ENCODE measurements at regions not wholly inside any gene's neighbourhood (a gene's known extent, or its start where the extent isn't known, plus 50 kb on each side); places are given as distances from the start of the nearest gene placed in this dataset.
"Not testable (repeated sequence)": the region's sequence is repeated elsewhere in the genome, so short reads cannot be mapped to it uniquely, and the experiment has no call there.

GRCh38 chr7:133132906-133133305 lies 51.0 kb upstream of the CHCHD3 start:
- no peak for DNase-seq

- no peak for DNase-seq
These were observed 52.9 kb upstream of the CHCHD3 start for GRCh38 chr7:133134810-133135209.

DNA sequence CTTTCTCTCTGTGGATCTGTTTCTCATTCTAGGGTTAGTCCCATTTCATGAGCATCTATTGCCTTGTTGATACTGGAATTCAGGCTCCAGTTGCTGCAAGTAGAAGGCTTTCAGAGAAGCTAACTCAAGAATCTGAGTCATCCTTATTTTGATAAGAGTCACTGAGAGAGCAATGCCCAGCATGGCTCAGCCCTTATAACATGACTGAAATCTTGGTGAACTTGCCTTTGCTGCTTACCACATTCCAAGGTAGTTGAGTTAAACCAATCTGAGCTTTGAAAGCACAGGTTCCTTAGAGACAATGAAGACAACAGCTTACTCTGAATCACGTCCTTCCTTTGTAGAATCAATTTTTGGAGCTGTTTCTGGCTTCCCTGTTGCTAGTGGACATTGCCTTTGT lies 53.6 kb upstream of the CHCHD3 start:
- no peak for DNase-seq

DNA sequence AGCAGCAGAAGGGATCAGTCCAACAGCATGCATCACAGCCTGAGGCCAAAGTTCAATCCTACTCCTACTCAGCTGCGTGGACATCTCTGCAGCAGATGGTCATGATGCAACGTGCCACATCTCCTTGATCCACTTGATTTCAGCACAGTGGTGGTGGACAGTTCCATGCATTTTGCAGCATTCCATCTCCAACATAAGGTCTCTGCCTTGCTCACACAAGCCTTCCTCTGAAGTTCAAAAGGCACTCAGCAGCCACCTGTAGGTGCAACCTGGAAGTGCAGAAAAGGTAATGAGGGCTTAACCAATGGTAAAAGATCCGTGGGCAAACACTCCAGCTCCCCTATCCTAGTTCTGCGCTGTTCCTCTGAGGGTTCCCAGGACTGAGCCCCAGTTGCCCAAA lies 57.5 kb upstream of the CHCHD3 start:
- DNase-seq: no peak

DNA sequence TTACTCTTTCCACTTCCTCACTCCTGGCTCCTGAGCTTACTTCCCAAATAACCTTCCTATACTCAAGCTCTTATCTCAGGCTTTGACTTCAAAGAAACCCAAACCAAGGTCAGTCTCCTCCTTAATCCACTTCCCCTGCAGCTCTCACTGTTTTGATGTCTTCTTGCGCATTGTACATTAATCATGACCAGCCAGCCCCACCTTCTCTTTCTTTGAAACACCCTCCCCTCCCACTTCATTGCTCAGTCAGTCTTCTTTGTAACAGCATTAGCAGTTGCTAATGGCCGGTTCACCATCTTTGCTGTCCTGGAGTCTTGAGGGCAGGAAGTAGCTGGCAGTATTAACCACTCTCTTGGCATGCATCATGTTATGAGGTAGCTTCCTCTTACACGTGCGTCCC lies 57.9 kb upstream of the CHCHD3 start:
- no peak for DNase-seq

GRCh38 chr7:133140994-133141595 lies 59.2 kb upstream of the CHCHD3 start:
- DNase-seq: no peak

GRCh38 chr7:133150760-133151159 lies 68.9 kb upstream of the CHCHD3 start:
- DNase-seq: no peak

DNA sequence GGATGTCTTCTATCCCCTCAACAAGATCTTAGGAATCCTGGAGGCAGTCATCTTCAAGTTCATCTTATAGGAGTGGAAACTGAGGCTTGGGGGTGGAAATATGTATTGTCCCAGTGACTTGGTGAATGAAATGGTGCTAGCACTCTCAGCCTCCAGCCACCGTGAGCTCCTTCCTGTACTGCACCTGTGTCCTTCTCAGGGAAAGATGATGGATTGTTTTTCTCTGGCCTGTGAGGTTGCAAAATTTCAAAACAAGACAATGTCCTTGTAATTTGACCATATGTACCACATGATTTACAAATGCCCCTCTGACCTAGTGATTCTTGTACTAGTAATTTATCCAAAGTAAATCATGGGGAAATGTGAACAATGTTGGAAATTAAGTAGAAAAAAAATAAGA lies 71.0 kb upstream of the CHCHD3 start:
- no peak for DNase-seq

- peak; percentile 56 for DNase-seq
These were observed 73.3 kb upstream of the CHCHD3 start for GRCh38 chr7:133155146-133155545.

DNA sequence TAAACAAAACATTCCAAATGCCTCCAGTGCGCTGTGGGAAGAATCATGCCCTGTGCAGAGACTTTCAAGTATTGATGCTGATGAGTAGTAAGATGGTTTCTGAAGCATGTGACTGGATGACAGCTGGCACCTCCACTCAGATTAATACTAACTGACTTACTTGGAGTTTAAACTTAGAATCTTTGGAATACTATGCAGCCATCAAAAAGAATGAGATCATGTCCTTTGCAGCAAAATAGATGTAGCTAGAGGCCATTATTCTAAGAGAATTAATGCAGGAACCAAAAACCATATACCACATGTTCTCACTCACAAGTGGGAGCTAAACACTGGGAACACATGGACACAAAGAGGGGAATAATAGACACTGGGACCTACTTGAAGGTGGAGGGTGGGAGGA lies 73.8 kb upstream of the CHCHD3 start:
- no peak for DNase-seq

- DNase-seq: no peak
These were observed 75.2 kb upstream of the CHCHD3 start for GRCh38 chr7:133157045-133157444.

DNA sequence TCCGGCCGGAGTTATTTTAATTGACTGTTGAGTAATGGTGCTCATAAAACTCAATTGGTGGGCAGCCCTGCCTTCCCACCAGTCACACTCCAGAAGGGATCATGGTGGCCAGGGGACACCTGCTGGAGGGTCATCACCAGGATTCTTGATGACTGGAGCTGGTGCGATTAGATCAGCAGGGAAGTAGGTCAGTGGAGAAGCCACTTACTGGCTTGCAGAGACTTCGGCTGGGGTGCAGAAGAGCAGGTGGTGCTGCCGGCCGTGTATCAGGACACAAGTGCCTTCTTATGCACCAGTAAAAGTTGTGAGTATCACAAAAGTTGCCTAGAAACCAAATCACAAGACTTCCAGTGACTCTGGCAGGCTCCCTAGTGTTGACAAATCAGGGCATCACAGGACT lies 82.6 kb upstream of the CHCHD3 start:
- DNase-seq: no peak

DNA sequence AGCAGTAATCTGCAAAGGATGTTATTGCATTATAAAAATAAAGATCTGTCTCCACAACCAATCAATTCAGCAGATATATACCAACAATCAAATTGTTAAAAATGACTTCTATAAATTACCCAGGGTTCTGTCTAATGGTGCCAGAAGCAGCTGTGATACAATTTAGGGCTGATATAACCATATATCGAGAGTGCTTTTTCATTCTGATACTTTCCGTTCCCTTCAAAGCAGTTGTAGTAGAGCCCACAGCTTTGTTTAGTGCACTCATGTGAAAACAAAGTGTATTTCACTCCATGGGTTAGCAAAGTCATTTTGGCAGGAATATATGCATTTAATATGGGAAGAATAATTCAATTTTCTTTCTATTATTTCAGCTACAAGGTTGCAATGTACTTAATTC lies 83.1 kb upstream of the CHCHD3 start:
- DNase-seq: no peak

GRCh38 chr7:133165529-133165928 lies 83.6 kb upstream of the CHCHD3 start:
- peak; percentile 35 for DNase-seq

GRCh38 chr7:133167300-133167699 lies 85.4 kb upstream of the CHCHD3 start:
- DNase-seq: no peak

- not testable (repeated sequence) for DNase-seq
These were observed 83.6 kb upstream of the EXOC4 start for GRCh38 chr7:133169167-133169822.

- not testable (repeated sequence) for DNase-seq
These were observed 75.4 kb upstream of the EXOC4 start for GRCh38 chr7:133177476-133177875.

DNA sequence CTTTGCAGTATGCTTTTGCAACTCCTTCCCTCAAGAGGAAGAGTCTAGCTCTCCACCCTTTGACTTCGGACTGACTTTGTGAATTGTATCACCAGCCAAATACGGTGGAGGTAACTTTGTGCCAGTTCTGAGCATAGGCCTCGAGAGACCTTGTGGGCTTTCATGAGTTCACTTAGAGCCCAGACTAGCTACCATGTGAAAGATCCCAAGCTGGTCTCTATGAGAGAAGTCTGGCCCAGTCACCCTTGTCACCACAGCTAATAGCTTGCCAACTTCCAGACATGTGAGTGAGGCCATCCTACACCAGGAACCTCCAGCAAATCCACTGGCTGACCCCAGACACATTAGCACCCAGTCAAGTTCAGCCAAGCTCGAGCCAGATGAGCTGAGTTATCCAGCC lies 72.2 kb upstream of the EXOC4 start:
- DNase-seq: no peak

- DNase-seq: no peak
These were observed 69.7 kb upstream of the EXOC4 start for GRCh38 chr7:133183042-133183794.

DNA sequence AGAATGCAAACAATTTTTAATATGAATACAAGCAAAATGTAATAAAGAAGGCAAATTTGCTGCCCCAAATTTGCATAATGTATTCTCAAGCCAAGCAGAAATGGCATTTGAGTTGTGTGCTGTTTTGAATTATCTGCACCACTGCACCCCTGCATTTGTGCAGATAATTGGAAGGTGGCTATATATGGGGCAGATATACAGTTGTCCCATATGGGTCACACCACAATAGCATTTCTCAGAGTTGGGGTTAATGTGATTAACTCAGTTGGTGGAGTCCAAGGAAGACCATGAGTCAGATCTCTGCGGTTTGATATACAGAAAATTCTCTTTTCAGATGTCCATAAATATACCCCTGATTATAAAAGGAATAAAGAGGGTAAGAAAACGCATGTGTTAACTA lies 68.9 kb upstream of the EXOC4 start:
- DNase-seq: peak; percentile 35

GRCh38 chr7:133185512-133185911 lies 67.4 kb upstream of the EXOC4 start:
- no peak for DNase-seq

DNA sequence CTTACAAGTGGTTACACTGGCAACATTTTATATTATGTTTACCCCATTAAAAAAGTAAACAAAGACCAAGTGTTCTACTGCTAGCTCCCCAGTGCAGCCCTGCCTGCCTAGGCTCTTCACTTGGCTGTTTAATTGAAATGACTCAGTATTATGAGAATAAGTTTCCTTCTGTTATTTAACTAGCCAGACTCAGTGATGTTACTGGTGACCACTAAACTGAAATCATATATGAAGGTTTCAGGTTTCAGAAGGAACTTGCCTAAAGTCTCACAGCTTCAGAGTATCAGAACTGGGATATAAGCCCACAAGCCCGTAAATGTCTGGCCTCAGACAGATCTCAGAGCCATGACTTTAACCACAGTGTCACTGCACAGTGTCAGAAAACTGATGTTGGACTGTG lies 66.8 kb upstream of the EXOC4 start:
- no peak for DNase-seq

DNA sequence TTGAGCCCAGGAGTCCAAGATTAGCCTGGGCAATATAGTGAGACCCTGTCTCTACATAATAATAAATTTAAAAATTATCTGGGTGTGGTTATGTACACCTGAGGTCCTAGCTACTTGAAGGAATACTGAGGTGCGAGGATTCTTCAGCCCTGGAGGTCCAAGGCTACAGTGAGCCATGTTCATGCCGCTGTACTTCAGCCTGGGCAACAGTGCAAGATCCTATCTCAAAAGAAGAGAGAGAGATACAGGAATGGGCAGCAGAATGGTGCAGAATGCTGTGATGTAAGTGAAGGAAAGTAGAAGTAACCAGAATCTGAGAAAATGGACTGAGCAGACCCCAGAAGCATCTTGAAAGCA lies 62.7 kb upstream of the EXOC4 start:
- no peak for DNase-seq

- no peak for DNase-seq
These were observed 62.2 kb upstream of the EXOC4 start for GRCh38 chr7:133190650-133191049.

- no peak for DNase-seq
These were observed 61.1 kb upstream of the EXOC4 start for GRCh38 chr7:133191787-133192186.
